ENCODE measurements at regions not wholly inside any gene's neighbourhood (a gene's known extent, or its start where the extent isn't known, plus 50 kb on each side); places are given as distances from the start of the nearest gene placed in this dataset.

DNA sequence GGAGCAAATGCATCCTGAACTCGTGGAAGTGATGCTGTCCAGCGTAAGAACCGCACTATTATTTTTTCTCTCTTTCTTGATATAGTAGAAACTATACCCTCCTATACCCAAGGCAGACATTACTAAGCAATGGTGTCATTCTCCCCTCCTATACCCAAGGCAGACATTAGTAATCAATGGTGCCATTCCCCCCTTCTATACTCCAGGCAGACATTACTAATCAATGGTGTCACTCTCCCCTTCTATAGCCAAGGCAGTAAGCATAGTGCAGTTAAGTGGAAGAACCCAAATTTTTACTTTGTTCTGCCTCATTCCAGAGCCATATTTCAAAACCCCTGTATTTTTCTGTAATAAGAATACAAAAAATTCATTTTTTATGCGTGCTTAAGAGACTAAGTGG lies 506.2 kb upstream of the EEF2KMT start:
- TF ChIP-seq CTCF (IDR thresholded peaks at IDR 0.05) = no peak
- Mint-ChIP-seq H3K27ac (no peak overlapping the region), H3K4me3 (no peak overlapping the region), H3K9me3 (peaks cover 2% of the 10 kb centered on the region), H3K36me3 (ENCODE audit: low read depth) (no peaks in the 10 kb centered on the region), H3K4me1 (ENCODE audit: low read depth) (no peaks in the 10 kb centered on the region), H3K27me3 (no peaks in the 10 kb centered on the region)
- DNase-seq (no peak), ATAC-seq (no peak)
- ChIA-PET CTCF (no interaction called here), POLR2A (no interaction called here)
- intact Hi-C loops (cut with micrococcal nuclease) = no loop called here

DNA sequence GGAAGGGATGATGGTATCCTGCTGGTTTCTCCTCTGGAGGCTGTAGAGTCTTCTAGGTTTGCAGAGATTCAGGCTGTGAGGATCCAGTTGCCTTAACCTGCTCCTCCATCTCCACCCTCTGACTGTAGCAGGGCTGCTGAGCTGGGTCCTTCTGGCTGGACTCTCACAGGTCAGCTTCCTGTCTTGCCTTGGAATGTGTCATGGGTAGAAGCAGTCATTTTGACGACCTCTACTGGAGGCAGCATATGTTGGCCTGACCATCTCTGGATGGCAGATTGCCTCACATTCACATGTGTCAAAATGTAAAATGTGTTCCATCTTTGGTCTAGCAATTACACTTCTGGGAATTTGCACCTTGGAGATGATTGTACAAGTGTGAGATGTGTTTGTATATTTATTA lies 504.4 kb upstream of the EEF2KMT start:
- Mint-ChIP-seq H3K9me3 (peaks cover 2% of the 10 kb centered on the region), H3K27ac (no peak overlapping the region), H3K36me3 (ENCODE audit: low read depth) (no peaks in the 10 kb centered on the region), H3K4me1 (ENCODE audit: low read depth) (no peaks in the 10 kb centered on the region), H3K4me3 (no peak overlapping the region), H3K27me3 (no peaks in the 10 kb centered on the region)
- ChIA-PET POLR2A (no interaction called here), CTCF (no interaction called here)
- ATAC-seq = no peak
- DNase-seq = no peak
- no peak for TF ChIP-seq CTCF (IDR thresholded peaks at IDR 0.05)
- intact Hi-C loops (cut with micrococcal nuclease) = no loop called here

GRCh38 chr16:5598793-5599192 lies 501.2 kb upstream of the EEF2KMT start:
- no peak for ATAC-seq
- Mint-ChIP-seq H3K4me3 (no peak overlapping the region), H3K27ac (no peak overlapping the region), H3K9me3 (peaks cover under 1% of the 10 kb centered on the region), H3K4me1 (ENCODE audit: low read depth) (no peaks in the 10 kb centered on the region), H3K27me3 (no peaks in the 10 kb centered on the region), H3K36me3 (ENCODE audit: low read depth) (no peaks in the 10 kb centered on the region)
- CTCF ChIA-PET = no interaction called here
- intact Hi-C loops (cut with micrococcal nuclease) = no loop called here
- TF ChIP-seq CTCF (IDR thresholded peaks at IDR 0.05) = no peak
- DNase-seq = no peak
- POLR2A ChIA-PET = no interaction called here

- ATAC-seq = no peak
- ChIA-PET POLR2A (no interaction called here), CTCF (no interaction called here)
- Mint-ChIP-seq H3K4me3 (no peak overlapping the region), H3K27ac (no peak overlapping the region), H3K36me3 (ENCODE audit: low read depth) (no peaks in the 10 kb centered on the region), H3K9me3 (no peaks in the 10 kb centered on the region), H3K4me1 (ENCODE audit: low read depth) (no peaks in the 10 kb centered on the region), H3K27me3 (peaks cover 3% of the 10 kb centered on the region)
- TF ChIP-seq CTCF (IDR thresholded peaks at IDR 0.05) = no peak
- intact Hi-C loops (cut with micrococcal nuclease) = no loop called here
- DNase-seq = no peak
Measured at GRCh38 chr16:5595849-5596248, 498.3 kb upstream of the EEF2KMT start.

DNA sequence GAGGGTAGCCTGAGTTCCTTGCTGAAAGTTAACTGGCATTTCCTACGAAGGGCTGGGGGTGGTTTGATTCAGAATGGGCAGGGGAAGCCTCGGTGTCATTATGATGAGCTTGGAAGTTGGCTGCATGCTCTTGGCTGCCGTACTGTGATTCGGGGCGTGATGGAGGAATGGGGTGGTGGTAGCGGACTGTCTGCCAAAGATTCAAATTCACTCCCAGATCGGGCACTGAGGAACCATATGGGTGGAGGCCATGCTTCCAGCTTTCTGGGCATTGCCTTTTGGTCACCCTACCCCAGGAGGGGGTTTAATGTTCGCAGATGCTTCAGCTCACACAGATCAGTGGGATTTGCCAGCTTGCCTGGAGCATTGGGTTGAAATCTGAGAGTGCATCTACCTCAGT lies 492.8 kb upstream of the EEF2KMT start:
- TF ChIP-seq CTCF (IDR thresholded peaks at IDR 0.05) = no peak
- POLR2A ChIA-PET = no interaction called here

More for the DNA sequence above, 492.8 kb upstream of the EEF2KMT start:
- intact Hi-C loops (cut with micrococcal nuclease) = no loop called here
- Mint-ChIP-seq H3K27me3 (peaks cover 3% of the 10 kb centered on the region), H3K27ac (no peak overlapping the region), H3K4me3 (no peak overlapping the region), H3K9me3 (no peaks in the 10 kb centered on the region), H3K36me3 (ENCODE audit: low read depth) (no peaks in the 10 kb centered on the region), H3K4me1 (ENCODE audit: low read depth) (no peaks in the 10 kb centered on the region)
- no peak for ATAC-seq
- no peak for DNase-seq
- CTCF ChIA-PET = no interaction called here

Measured in activated CD8-positive, alpha-beta T cell treated with anti-CD3 and anti-CD28 coated beads for 36 hours (primary cell).